Esophagus squamous epithelium (tissue), 4 donors: ENCODE measurements at regions not wholly inside any gene's neighbourhood (a gene's known extent, or its start where the extent isn't known, plus 50 kb on each side); places are given as distances from the start of the nearest gene placed in this dataset.

Experiments used
- CTCF ChIP-seq, 6 experiments: fragments of 450-650 bp in 4 of 6; fragments of 200-600 bp in 2 of 6; sonication (generic) in 2 of 6; IDR thresholded peaks; one replicate each; pipeline ENCODE4 v1.5.1; 2016 to 2019; ENCODE audit warnings: antibody characterized with exemption in 6 of 6, mild to moderate bottlenecking in 4 of 6, moderate library complexity in 4 of 6
- POLR2A ChIP-seq, 4 donors: fragments of 450-650 bp; IDR thresholded peaks; one replicate each; pipeline ENCODE4 v1.6.1; 2017; ENCODE audit warnings: antibody characterized with exemption in 4 of 4, mild to moderate bottlenecking in 4 of 4, moderate library complexity in 3 of 4

- no peak for TF ChIP-seq CTCF (IDR thresholded peaks at IDR 0.05)
- TF ChIP-seq POLR2A (IDR thresholded peaks at IDR 0.05), result no peak
Observed at GRCh38 chr20:53691060-53691810, 97.6 kb upstream of the ZNF217 start.
